Keratinocyte (primary cell): ENCODE measurements at regions not wholly inside any gene's neighbourhood (a gene's known extent, or its start where the extent isn't known, plus 50 kb on each side); places are given as distances from the start of the nearest gene placed in this dataset.

Experiments used
- DNase-seq: peaks from one replicate; pipeline ENCODE4 v3.0.0-alpha.2; 2011; ENCODE audit warnings: low read depth, missing footprints, low spot score
- FAIRE-seq: peaks from 2 replicates; lab custom pipeline; 2011; peaks lifted over from hg19 to GRCh38; lab: Jason Lieb, UNC
- H2AFZ ChIP-seq: 2 replicates; pipeline ENCODE4 v1.6.0; 2012; ENCODE audit warnings: low read length, control low read depth, inconsistent platforms; ENCODE audit not compliant: control insufficient read depth
- H3K27ac ChIP-seq: 2 replicates; pipeline ENCODE4 v1.5.1; 2011; ENCODE audit warnings: low read length; ENCODE audit not compliant: control insufficient read depth, insufficient read depth
- H3K27me3 ChIP-seq: 3 replicates; pipeline ENCODE4 v1.6.0; 2011; ENCODE audit warnings: low read length; ENCODE audit not compliant: control insufficient read depth, insufficient read depth; ENCODE audit errors: extremely low read depth
- H3K36me3 ChIP-seq, 2 experiments: 2 replicates in 1 of 2; 3 replicates in 1 of 2; pipeline ENCODE4 v1.5.1; 2011; ENCODE audit warnings: low read length in 2 of 2, mild to moderate bottlenecking in 1 of 2; ENCODE audit not compliant: control insufficient read depth in 2 of 2, insufficient read depth in 2 of 2; ENCODE audit errors: extremely low read depth in 1 of 2
- H3K4me1 ChIP-seq: 3 replicates; pipeline ENCODE4 v1.5.1; 2011; ENCODE audit warnings: low read length; ENCODE audit not compliant: control insufficient read depth, insufficient read depth; ENCODE audit errors: extremely low read depth
- H3K4me2 ChIP-seq: 3 replicates; pipeline ENCODE4 v1.6.0; 2011; ENCODE audit warnings: low read depth, low read length; ENCODE audit not compliant: control insufficient read depth, insufficient read depth; ENCODE audit errors: extremely low read depth
- H3K4me3 ChIP-seq, 3 experiments: fragments of 200-600 bp in 1 of 3; sonication (generic) in 1 of 3; 2 replicates in 2 of 3; 3 replicates in 1 of 3; pipeline ENCODE4 v1.5.1; 2011 to 2016; ENCODE audit warnings: low read length in 3 of 3, mild to moderate bottlenecking in 3 of 3, control low read depth in 2 of 3, inconsistent platforms in 1 of 3, low read depth in 1 of 3, mixed read lengths in 1 of 3, mixed run types in 1 of 3, moderate library complexity in 1 of 3; ENCODE audit not compliant: control insufficient read depth in 2 of 3, insufficient read depth in 2 of 3; ENCODE audit errors: extremely low read depth in 1 of 3
- H3K79me2 ChIP-seq: 2 replicates; pipeline ENCODE4 v1.6.0; 2012; ENCODE audit warnings: low read length; ENCODE audit not compliant: control insufficient read depth, insufficient read depth
- H3K9ac ChIP-seq: 3 replicates; pipeline ENCODE4 v1.6.0; 2011; ENCODE audit warnings: low read length; ENCODE audit not compliant: control insufficient read depth, insufficient read depth; ENCODE audit errors: extremely low read depth
- H3K9me1 ChIP-seq: 3 replicates; pipeline ENCODE4 v1.6.0; 2011; ENCODE audit warnings: low read length; ENCODE audit not compliant: control insufficient read depth, insufficient read depth; ENCODE audit errors: extremely low read depth
- H3K9me3 ChIP-seq: 2 replicates; pipeline ENCODE4 v1.5.1; 2012; ENCODE audit warnings: low read depth, low read length; ENCODE audit not compliant: control insufficient read depth
- H4K20me1 ChIP-seq: 3 replicates; pipeline ENCODE4 v1.6.0; 2011; ENCODE audit warnings: low read length; ENCODE audit not compliant: control insufficient read depth, insufficient read depth; ENCODE audit errors: extremely low read depth
- EZH2 ChIP-seq: IDR thresholded peaks from one replicate; pipeline ENCODE4 v1.6.1; 2012; ENCODE audit warnings: inconsistent platforms, mild to moderate bottlenecking, low read length, moderate library complexity
- dilution Hi-C: fragments of 300-500 bp; cut with MboI; formaldehyde crosslinking; loops from one replicate; pipeline ENCODE4 v1.7.0; 2020; ENCODE audit warnings: low sequenced_read_pairs; ENCODE audit not compliant: extremely low pct_ligation_motif_present
- TF ChIP-seq, protein P1 (sequence below), 3 experiments: IDR thresholded peaks in 1 of 3; conservative IDR thresholded peaks in 1 of 3; optimal IDR thresholded peaks in 1 of 3; 2 replicates in 2 of 3; 3 replicates in 1 of 3; pipeline versions ENCODE3 to v1.5.1; 2011; ENCODE audit warnings: low read length in 3 of 3, mild to moderate bottlenecking in 3 of 3, moderate library complexity in 2 of 3, control low read depth in 1 of 3, inconsistent platforms in 1 of 3; ENCODE audit not compliant: insufficient read depth in 2 of 3; ENCODE audit errors: extremely low read depth in 1 of 3

DNA sequence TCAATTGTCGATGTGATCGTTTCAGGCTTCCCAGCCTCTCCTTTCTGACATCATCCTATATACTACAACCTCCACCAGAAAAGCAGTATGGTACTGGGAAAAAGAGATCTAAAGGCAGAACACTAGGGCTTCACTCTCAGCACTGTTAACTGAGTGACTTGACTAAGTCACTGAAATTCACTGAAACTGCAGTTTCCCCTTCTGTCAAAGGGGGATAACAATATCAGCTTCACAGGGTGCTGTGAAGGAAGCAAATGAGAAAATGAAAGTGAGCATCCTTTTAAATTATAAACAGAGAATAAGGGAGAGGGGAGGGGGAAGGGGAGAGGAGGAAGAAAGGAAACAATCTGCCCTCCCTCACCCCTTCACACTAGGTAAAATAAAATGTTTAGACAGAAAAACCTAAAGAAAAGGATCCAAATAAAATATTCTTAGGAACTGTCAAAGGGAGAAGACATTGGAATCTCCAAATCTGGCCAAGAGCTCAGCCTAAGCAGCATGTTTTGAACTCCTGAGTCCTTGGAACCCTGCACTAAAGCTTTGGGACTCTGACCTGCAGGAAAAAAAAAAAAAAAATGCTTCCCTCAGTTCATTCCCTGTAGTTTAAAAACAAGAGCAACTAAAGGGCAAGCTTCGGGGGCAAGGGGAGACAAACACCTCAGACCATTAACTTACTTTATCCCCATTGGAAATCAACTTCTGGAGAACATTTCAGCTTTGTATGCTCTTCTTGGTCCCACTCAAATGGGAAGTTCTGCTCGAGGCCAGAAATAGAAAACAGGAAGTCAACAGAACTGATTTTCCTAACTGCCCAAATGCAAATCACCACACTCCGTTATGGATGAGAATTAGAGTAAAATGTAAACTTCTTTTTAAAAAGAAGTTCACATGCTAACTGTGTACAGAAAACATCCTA is 178.3 kb downstream of the DEPDC1B start:
- Histone ChIP-seq H3K9ac (no peak overlapping the region), H3K4me2 (no peak overlapping the region), H4K20me1 (no peaks in the 10 kb centered on the region), H3K9me1 (no peaks in the 10 kb centered on the region), H3K79me2 (no peaks in the 10 kb centered on the region), H3K4me3 (no peak overlapping the region), H3K27ac (no peak overlapping the region), H3K27me3 (peaks cover 6% of the 10 kb centered on the region), H3K4me1 (no peaks in the 10 kb centered on the region), H2AFZ (no peak overlapping the region), H3K9me3 (no peaks in the 10 kb centered on the region), H3K36me3 (no peaks in the 10 kb centered on the region)
- TF ChIP-seq, protein P1, sequence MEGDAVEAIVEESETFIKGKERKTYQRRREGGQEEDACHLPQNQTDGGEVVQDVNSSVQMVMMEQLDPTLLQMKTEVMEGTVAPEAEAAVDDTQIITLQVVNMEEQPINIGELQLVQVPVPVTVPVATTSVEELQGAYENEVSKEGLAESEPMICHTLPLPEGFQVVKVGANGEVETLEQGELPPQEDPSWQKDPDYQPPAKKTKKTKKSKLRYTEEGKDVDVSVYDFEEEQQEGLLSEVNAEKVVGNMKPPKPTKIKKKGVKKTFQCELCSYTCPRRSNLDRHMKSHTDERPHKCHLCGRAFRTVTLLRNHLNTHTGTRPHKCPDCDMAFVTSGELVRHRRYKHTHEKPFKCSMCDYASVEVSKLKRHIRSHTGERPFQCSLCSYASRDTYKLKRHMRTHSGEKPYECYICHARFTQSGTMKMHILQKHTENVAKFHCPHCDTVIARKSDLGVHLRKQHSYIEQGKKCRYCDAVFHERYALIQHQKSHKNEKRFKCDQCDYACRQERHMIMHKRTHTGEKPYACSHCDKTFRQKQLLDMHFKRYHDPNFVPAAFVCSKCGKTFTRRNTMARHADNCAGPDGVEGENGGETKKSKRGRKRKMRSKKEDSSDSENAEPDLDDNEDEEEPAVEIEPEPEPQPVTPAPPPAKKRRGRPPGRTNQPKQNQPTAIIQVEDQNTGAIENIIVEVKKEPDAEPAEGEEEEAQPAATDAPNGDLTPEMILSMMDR (optimal IDR thresholded peaks at IDR 0.05 in 1 of 3, IDR thresholded peaks at IDR 0.05 in 1 of 3, conservative IDR thresholded peaks at IDR 0.05 in 1 of 3; ENCODE audit: extremely low read depth in 1 of 3, insufficient read depth in 2 of 3, low read length in 3 of 3) = no peak
- TF ChIP-seq EZH2 = no peak
- dilution Hi-C loops = no loop called here
- DNase-seq (no peak), FAIRE-seq (no peak)

GRCh38 chr5:60520451-60521227 is 179.3 kb downstream of the DEPDC1B start:
- Histone ChIP-seq H3K4me3 (no peak overlapping the region), H3K27me3 (peaks cover 6% of the 10 kb centered on the region), H3K4me2 (no peak overlapping the region), H3K9me3 (no peaks in the 10 kb centered on the region), H3K27ac (no peak overlapping the region), H3K4me1 (no peaks in the 10 kb centered on the region), H3K9me1 (no peaks in the 10 kb centered on the region), H3K9ac (no peak overlapping the region), H3K36me3 (no peaks in the 10 kb centered on the region), H2AFZ (no peak overlapping the region), H3K79me2 (no peaks in the 10 kb centered on the region), H4K20me1 (no peaks in the 10 kb centered on the region)
- no peak for TF ChIP-seq EZH2
- TF ChIP-seq, protein P1 (optimal IDR thresholded peaks at IDR 0.05 in 1 of 3, IDR thresholded peaks at IDR 0.05 in 1 of 3, conservative IDR thresholded peaks at IDR 0.05 in 1 of 3; ENCODE audit: extremely low read depth in 1 of 3, insufficient read depth in 2 of 3, low read length in 3 of 3) = no peak
- dilution Hi-C loops = no loop called here
- DNase-seq (no peak), FAIRE-seq (no peak)
